ENCODE measurements at regions not wholly inside any gene's neighbourhood (a gene's known extent, or its start where the extent isn't known, plus 50 kb on each side); places are given as distances from the start of the nearest gene placed in this dataset.

DNA sequence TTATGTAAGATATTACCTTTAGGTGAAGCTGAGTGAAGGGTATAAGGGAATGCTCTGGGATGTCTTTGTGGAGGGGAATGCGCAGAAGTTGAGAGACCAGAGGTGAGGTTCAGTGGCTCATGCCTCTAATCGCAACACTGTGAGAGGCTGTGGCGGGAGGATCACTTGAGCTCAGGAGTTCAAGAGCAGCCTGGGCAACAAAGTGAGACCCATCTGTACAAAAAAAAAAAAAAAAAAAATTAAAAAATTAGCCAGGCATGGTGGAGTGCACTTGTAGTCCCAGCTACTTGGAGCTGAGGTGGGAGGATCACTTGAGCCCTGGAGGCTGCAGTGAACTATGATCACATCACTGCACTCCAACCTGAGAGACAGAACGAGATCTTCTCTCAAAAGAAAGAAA is 57.3 kb upstream of the SP3 start:
- Mint-ChIP-seq H3K4me3 (no peak overlapping the region), H3K27ac (peak overlapping the region; percentile 53 to 100 (median 65)), H3K27me3 (ENCODE audit: low read depth) (no peaks in the 10 kb centered on the region), H3K36me3 (ENCODE audit: low read depth) (no peaks in the 10 kb centered on the region), H3K4me1 (peaks cover 55% of the 10 kb centered on the region), H3K9me3 (no peaks in the 10 kb centered on the region)
- TF ChIP-seq, protein P1, sequence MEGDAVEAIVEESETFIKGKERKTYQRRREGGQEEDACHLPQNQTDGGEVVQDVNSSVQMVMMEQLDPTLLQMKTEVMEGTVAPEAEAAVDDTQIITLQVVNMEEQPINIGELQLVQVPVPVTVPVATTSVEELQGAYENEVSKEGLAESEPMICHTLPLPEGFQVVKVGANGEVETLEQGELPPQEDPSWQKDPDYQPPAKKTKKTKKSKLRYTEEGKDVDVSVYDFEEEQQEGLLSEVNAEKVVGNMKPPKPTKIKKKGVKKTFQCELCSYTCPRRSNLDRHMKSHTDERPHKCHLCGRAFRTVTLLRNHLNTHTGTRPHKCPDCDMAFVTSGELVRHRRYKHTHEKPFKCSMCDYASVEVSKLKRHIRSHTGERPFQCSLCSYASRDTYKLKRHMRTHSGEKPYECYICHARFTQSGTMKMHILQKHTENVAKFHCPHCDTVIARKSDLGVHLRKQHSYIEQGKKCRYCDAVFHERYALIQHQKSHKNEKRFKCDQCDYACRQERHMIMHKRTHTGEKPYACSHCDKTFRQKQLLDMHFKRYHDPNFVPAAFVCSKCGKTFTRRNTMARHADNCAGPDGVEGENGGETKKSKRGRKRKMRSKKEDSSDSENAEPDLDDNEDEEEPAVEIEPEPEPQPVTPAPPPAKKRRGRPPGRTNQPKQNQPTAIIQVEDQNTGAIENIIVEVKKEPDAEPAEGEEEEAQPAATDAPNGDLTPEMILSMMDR (IDR thresholded peaks at IDR 0.05; ENCODE audit: unreplicated experiment in 3 of 3), result no peak

DNA sequence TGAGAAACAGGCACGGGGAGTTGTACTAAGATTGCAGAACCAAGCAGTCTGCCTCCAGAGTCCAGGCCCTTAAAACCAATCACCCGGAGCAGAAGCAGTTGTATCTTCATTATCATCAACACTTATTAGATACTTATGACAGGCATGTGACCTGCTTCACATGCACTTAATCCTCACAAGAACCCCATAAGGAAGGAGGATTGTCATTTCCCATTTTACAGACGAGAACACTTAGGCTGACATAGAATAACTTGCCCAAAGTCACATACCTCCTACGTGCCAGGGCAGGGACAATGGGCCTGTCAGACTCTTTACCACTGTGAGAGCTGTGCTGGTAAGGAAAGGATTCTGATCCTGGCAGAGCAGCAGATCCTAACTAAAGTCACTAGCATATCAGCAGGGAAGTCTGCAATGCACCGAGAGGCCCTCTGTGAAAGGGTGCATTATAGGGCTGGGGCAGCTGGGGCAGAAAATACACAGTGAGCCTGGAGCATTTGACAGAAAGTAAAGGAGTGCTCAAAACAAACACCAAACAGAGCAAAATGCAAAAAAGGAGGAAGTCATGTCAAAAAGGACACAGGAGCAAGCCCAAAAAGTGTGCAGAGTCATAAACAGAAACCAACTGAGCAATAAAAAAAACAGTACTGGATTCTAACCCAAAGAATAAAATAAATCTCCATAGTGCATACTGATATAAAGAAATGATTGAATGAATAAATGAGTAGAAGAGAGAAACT is 55.9 kb upstream of the SP3 start:
- no peaks in the 10 kb centered on the region for H3K9me3 Mint-ChIP-seq
- TF ChIP-seq, protein P1 (IDR thresholded peaks at IDR 0.05; ENCODE audit: unreplicated experiment in 3 of 3), result no peak
- no peaks in the 10 kb centered on the region for H3K27me3 Mint-ChIP-seq (ENCODE audit: low read depth)
- no peaks in the 10 kb centered on the region for H3K36me3 Mint-ChIP-seq (ENCODE audit: low read depth)
- H3K4me1 Mint-ChIP-seq, result peaks cover 45% of the 10 kb centered on the region
- peak overlapping the region; percentile 10 to 100 (median 53) for H3K27ac Mint-ChIP-seq
- H3K4me3 Mint-ChIP-seq, result no peak overlapping the region

DNA sequence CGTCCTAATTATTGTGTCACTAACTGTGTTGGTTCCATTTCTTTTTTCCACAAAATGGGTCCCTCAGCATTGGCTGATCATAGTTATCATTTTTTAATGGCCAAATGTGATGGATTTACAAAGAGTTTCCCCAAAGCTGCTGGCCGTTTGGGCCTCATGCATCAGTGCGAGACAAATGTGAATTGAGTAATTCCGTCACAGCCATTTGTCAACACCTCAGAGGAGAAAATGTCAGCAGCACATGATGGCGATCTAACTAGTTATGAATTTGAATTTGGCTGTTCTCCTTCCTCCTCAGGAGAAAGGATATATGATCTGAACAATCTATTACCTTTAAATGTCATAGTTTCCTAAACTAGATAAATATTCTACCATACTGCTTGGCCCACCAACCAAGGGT is 54.9 kb upstream of the SP3 start:
- peaks cover 39% of the 10 kb centered on the region for H3K4me1 Mint-ChIP-seq
- TF ChIP-seq, protein P1 (IDR thresholded peaks at IDR 0.05; ENCODE audit: unreplicated experiment in 3 of 3), result no peak

DNA sequence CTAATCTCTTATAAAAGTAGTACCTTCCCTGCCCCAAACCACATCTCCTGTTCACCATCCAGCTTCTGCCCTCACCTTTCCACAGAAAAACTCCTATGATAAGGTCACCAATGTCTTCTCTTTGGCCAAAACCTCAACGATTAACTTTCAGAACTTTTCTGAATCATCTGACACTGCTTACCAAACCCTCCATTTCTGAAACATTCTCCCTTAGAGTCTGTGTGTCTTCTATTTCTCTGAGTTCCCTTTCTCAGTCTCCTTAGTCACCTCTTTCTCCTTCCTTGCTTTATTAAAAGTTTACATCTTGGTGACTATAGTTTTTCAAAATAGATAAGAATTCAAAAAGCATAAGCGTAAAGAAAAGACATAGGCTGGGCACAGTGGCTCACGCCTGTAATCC is 51.3 kb upstream of the SP3 start:
- Mint-ChIP-seq H3K27me3 (ENCODE audit: low read depth) (no peaks in the 10 kb centered on the region), H3K4me3 (no peak overlapping the region), H3K9me3 (no peaks in the 10 kb centered on the region), H3K4me1 (peaks cover 23% of the 10 kb centered on the region), H3K27ac (peak overlapping the region in 1 of 3 experiments; percentile 60), H3K36me3 (ENCODE audit: low read depth) (no peaks in the 10 kb centered on the region)
- TF ChIP-seq, protein P1 (IDR thresholded peaks at IDR 0.05; ENCODE audit: unreplicated experiment in 3 of 3), result no peak

More for the DNA sequence above, 54.9 kb upstream of the SP3 start:
- H3K36me3 Mint-ChIP-seq (ENCODE audit: low read depth), result no peaks in the 10 kb centered on the region
- H3K27me3 Mint-ChIP-seq (ENCODE audit: low read depth), result no peaks in the 10 kb centered on the region
- H3K4me3 Mint-ChIP-seq, result no peak overlapping the region
- no peak overlapping the region for H3K27ac Mint-ChIP-seq
- H3K9me3 Mint-ChIP-seq, result no peaks in the 10 kb centered on the region

GRCh38 chr2:174015428-174015827 is 50.3 kb upstream of the SP3 start:
- H3K4me3 Mint-ChIP-seq, result no peak overlapping the region
- no peaks in the 10 kb centered on the region for H3K9me3 Mint-ChIP-seq

More at GRCh38 chr2:174015428-174015827, 50.3 kb upstream of the SP3 start:
- Mint-ChIP-seq H3K27ac (peak overlapping the region in 1 of 3 experiments; percentile 38), H3K27me3 (ENCODE audit: low read depth) (no peaks in the 10 kb centered on the region), H3K36me3 (ENCODE audit: low read depth) (no peaks in the 10 kb centered on the region), H3K4me1 (peaks cover 24% of the 10 kb centered on the region)
- TF ChIP-seq, protein P1 (IDR thresholded peaks at IDR 0.05; ENCODE audit: unreplicated experiment in 3 of 3), result no peak

Data from nephron (organoid).